ENCODE measurements at regions not wholly inside any gene's neighbourhood (a gene's known extent, or its start where the extent isn't known, plus 50 kb on each side); places are given as distances from the start of the nearest gene placed in this dataset.

DNA sequence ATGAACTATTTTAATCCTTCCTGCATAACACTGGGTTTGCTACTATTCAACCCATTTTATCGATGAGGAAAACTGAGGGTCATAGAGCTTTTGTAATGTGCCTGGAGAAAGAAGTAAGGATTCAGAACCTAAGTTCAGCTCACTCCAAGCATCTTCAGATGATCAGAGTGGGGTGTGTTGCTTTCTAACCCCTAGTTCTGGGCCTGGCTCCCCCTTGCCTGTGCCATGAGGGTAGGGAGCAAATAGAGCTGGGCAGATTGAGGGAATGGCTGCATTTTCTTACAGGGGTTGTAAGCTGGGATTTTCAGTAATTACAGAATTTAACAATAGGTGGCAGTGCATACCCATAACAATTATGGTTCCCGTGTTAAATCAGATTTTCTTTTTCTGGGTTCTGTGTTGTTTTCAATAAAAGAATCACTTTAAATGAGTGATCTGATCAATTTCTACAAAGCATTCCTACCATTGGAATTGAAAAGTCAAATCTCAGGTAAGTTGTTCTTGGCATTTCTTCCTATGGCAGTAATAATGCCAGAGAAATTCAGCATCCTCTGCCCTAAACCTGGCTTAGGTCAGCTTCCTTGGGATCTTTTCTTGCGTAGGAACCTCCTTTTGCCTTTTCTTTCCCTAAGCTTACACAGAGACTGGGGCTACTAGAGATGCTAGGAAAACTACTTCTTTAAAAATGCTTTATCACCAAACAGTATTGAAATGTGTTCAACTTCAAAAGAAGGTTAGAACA is 103.8 kb upstream of the IL12A start:
- TF ChIP-seq, protein P1, sequence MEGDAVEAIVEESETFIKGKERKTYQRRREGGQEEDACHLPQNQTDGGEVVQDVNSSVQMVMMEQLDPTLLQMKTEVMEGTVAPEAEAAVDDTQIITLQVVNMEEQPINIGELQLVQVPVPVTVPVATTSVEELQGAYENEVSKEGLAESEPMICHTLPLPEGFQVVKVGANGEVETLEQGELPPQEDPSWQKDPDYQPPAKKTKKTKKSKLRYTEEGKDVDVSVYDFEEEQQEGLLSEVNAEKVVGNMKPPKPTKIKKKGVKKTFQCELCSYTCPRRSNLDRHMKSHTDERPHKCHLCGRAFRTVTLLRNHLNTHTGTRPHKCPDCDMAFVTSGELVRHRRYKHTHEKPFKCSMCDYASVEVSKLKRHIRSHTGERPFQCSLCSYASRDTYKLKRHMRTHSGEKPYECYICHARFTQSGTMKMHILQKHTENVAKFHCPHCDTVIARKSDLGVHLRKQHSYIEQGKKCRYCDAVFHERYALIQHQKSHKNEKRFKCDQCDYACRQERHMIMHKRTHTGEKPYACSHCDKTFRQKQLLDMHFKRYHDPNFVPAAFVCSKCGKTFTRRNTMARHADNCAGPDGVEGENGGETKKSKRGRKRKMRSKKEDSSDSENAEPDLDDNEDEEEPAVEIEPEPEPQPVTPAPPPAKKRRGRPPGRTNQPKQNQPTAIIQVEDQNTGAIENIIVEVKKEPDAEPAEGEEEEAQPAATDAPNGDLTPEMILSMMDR (IDR thresholded peaks at IDR 0.05; ENCODE audit: poor library complexity, severe bottlenecking) = peak; percentile 66
- TF ChIP-seq EP300 (conservative IDR thresholded peaks at IDR 0.05; ENCODE audit: poor library complexity, severe bottlenecking) (no peak), EZH2 (IDR thresholded peaks at IDR 0.05; ENCODE audit: borderline replicate concordance, insufficient read depth, low read length, poor library complexity, severe bottlenecking) (no peak), POLR2AphosphoS5 (IDR thresholded peaks at IDR 0.05) (no peak), TAF1 (IDR thresholded peaks at IDR 0.05; ENCODE audit: low read depth) (no peak), RAD21 (conservative IDR thresholded peaks at IDR 0.05) (peak; percentile 68)
- TF ChIP-seq, protein P2, sequence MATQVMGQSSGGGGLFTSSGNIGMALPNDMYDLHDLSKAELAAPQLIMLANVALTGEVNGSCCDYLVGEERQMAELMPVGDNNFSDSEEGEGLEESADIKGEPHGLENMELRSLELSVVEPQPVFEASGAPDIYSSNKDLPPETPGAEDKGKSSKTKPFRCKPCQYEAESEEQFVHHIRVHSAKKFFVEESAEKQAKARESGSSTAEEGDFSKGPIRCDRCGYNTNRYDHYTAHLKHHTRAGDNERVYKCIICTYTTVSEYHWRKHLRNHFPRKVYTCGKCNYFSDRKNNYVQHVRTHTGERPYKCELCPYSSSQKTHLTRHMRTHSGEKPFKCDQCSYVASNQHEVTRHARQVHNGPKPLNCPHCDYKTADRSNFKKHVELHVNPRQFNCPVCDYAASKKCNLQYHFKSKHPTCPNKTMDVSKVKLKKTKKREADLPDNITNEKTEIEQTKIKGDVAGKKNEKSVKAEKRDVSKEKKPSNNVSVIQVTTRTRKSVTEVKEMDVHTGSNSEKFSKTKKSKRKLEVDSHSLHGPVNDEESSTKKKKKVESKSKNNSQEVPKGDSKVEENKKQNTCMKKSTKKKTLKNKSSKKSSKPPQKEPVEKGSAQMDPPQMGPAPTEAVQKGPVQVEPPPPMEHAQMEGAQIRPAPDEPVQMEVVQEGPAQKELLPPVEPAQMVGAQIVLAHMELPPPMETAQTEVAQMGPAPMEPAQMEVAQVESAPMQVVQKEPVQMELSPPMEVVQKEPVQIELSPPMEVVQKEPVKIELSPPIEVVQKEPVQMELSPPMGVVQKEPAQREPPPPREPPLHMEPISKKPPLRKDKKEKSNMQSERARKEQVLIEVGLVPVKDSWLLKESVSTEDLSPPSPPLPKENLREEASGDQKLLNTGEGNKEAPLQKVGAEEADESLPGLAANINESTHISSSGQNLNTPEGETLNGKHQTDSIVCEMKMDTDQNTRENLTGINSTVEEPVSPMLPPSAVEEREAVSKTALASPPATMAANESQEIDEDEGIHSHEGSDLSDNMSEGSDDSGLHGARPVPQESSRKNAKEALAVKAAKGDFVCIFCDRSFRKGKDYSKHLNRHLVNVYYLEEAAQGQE (IDR thresholded peaks at IDR 0.05; ENCODE audit: borderline replicate concordance) = no peak

All from neural cell (in vitro differentiated cells).